GM19239 (cell line): ENCODE measurements at regions not wholly inside any gene's neighbourhood (a gene's known extent, or its start where the extent isn't known, plus 50 kb on each side); places are given as distances from the start of the nearest gene placed in this dataset.

Source experiments
- DNase-seq: peaks from one replicate; pipeline ENCODE4 v3.0.0; 2011; ENCODE audit warnings: low spot score; ENCODE audit not compliant: insufficient read length
- FAIRE-seq: peaks from 2 replicates; lab custom pipeline; 2011; peaks lifted over from hg19 to GRCh38; lab: Jason Lieb, UNC

- DNase-seq (no peak), FAIRE-seq (no peak)
These were observed 108.7 kb upstream of the MPDZ start for GRCh38 chr9:13388157-13388556.

DNA sequence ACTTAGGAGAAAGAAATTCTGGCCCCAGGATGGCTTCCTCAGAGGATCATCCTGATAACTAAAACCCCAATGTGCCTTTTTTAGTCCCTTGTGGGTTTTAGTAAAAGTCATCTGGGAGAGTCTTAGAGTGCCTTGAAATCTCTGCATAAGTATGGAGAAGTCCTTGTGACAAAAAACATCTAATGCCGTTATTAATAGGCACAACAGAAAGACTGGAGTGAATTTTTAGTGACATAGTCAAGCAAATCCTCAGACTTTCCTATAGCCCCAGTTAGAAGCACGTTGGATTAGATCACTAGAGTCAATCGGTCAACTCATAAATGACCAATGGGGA, 108.2 kb upstream of the MPDZ start:
- no peak for DNase-seq
- FAIRE-seq = no peak

DNA sequence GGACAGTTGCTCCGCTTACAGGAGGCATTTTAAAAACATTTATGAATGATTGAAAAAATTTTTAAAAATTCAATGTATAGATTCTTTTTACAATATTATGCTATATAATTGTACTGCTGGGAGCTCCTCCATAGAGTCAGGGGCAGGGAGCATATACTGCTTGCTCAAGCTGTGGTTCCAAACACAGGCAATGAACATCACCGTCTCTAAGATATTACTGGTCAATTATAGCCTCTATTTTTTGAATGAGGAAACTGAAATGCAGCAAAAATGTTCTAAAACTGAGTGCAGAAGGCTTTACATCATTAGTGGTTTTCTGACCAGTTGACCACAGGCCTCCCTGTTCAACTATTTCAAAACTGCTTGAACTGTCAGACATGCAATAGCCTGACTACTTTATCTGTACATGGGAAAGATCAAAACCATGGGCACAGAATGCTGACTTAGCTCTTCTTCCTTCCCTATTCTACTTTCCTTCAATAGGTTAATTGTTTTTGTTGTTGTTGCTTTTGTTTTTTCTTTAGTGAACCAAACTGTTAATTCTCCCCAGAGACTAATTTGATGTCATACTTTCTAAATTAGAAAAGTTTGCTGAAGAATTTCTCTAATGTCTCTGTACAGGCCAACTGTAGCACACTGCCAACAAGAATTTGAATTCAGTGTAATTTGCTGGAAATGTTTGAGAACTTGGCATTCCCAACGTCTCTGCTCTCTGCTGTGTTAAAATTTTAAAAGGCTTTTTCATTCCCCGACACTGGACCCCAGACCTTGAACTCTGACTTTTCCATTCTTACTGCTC, 107.6 kb upstream of the MPDZ start:
- DNase-seq (no peak), FAIRE-seq (no peak)

GRCh38 chr9:13386316-13386715, 106.8 kb upstream of the MPDZ start:
- FAIRE-seq = no peak
- no peak for DNase-seq

GRCh38 chr9:13383855-13384254, 104.4 kb upstream of the MPDZ start:
- no peak for DNase-seq
- no peak for FAIRE-seq

DNA sequence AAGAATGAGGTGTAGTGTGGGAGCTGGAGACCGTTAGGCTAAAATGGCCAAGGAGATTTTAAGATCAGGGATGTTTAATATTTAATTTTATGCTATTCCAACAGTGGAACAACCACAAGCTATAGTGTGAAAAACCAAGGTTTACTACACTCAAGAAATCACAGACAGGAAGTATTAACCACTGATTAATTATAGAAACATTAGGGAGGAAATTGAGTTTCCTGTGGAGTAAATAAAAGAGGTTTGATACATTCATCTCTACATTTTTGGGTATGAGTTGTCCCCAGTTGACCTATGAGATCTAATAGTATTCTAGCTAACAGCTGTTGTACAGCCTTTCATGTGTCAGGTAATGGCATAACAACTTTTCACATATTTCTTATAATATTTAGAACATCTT, 103.7 kb upstream of the MPDZ start:
- DNase-seq (no peak), FAIRE-seq (no peak)

GRCh38 chr9:13382595-13382994, 103.1 kb upstream of the MPDZ start:
- DNase-seq (no peak), FAIRE-seq (no peak)

DNA sequence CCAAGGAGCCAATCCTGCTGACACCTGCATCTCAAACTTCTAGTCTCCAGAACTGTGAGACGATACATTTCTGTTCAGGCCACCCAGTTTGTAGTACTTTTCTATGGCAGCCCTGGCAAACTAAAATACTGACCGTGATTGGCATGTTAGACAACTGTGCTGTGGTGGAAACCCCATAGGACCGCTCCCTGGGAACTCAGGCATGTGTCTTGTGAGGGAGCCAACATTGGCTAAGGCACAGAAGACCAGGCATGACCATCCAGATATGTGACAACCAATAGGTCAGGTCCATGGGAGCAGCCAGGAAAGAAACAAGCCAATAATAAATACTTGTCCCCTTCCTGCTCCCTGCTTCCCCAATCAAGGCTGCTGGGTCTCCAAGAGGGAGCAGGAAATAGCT, 101.4 kb upstream of the MPDZ start:
- FAIRE-seq = no peak
- no peak for DNase-seq

DNA sequence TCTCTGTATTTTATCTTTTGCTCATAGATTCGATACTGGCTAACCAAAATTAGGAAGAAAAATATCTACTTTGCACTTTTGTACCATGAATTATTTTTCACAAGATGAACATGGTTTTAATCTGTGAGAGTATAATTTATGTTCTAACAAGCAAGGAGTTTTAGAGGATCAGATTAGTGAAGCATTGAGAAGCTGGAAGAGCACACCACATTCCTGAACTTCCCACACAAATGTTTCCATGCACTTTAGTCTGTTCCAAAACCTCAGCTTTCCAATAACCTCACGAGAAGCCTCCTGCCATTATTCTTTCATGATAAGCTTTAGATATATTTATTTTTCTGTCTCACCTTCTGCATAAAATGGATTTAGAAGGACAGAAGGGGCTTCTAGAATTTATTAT, 98.7 kb upstream of the MPDZ start:
- no peak for DNase-seq
- no peak for FAIRE-seq

- DNase-seq = no peak
- no peak for FAIRE-seq
These were observed 97.9 kb upstream of the MPDZ start for GRCh38 chr9:13377171-13377925.

GRCh38 chr9:13372510-13372909, 93.0 kb upstream of the MPDZ start:
- FAIRE-seq (no peak), DNase-seq (no peak)

GRCh38 chr9:13369431-13369830, 89.9 kb upstream of the MPDZ start:
- no peak for FAIRE-seq
- no peak for DNase-seq

DNA sequence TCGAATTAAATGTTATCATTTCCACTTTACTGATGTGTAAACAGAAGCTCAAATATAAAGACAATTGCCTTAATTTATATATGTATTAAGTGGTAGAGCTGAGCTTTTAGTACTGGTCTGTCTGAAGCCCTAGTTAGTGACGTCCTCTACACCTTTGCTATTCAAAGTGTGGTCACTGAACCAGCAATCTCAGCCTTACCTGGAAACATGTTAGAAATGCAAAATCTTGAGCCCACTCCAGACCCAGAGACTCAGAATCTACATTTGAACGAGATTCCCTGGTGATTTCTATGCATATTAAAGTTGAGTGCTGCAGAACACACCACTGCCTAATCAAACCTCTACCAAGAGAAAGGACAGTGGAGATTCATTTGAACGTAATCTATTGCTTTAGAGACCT, 88.3 kb upstream of the MPDZ start:
- DNase-seq (no peak), FAIRE-seq (no peak)

DNA sequence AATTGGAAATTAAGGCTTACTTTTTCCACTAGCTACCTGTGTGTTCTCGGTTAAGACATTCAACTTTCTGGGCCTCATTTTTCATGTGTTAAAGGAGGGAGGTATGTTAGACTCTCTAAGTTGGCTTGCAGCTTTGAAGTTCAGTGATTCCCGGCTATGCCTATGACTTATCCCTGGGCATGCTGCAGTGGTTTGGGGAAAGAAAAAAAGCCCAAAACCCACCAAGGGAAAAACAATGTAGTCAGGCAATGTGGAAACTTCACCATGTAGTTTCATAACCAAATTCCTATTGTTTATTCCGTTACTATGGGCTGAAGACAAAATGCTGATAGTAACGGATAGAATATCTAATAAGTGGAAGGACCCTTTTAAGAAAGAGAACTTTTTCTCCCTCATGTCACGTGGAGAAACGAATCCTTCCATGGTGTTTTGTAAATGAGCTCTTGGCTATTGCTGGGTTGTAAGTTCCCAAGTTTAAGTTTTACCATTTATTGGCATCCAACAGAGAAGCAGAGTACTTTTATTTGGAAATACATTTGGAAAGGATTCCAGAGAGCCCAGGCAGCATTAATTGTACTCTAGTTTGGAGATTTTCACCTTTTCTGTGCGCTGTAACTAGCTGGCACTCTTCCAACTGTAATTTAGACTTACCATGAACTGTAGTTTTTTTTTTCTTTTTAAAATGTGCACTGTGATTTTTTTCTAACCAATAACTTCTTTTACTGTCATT, 84.9 kb upstream of the MPDZ start:
- FAIRE-seq (no peak), DNase-seq (no peak)

- DNase-seq = no peak
- FAIRE-seq = no peak
These were observed 81.6 kb upstream of the MPDZ start for GRCh38 chr9:13361076-13361475.

DNA sequence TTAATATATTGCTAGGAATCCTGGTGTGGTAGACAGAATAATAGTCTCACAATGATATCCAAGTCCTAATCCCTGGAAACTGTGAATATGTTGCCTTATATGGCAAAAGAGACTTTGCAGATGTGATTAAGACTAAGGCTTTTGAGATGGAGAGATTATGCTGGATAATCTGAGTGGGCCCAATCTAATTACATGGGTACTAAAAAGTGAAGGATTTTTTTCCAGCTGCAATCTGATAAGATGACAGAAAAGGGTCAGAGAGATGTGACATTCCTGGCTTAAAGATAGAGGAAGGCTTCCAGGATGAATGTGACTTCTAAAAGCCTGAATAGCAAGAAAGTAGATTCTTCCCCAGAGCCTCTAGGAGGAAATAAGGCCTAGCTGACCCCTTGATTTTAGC, 80.7 kb upstream of the MPDZ start:
- DNase-seq (no peak), FAIRE-seq (no peak)

GRCh38 chr9:13358128-13358527, 78.6 kb upstream of the MPDZ start:
- DNase-seq (no peak), FAIRE-seq (no peak)

DNA sequence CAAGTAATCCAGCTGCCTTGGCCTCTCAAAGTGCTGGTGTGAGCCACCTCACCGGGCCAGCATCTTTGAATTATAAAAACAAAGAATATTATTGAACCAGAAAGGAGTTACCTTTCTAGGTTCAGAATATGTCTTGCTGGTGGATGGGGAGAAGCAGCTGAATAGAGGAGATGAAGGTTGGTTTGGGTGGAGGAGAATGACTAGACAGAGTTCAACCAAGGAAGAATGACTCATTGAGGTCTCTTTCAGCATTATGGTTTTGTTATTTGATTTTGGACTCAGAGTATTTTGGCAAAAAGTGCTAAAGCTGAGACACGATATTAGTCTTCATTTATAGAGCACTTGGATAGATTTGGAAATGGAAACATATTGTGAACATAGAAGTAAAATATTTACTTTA, 75.2 kb upstream of the MPDZ start:
- DNase-seq (no peak), FAIRE-seq (no peak)

- no peak for DNase-seq
These were observed 73.0 kb upstream of the MPDZ start for GRCh38 chr9:13352451-13352979.

DNA sequence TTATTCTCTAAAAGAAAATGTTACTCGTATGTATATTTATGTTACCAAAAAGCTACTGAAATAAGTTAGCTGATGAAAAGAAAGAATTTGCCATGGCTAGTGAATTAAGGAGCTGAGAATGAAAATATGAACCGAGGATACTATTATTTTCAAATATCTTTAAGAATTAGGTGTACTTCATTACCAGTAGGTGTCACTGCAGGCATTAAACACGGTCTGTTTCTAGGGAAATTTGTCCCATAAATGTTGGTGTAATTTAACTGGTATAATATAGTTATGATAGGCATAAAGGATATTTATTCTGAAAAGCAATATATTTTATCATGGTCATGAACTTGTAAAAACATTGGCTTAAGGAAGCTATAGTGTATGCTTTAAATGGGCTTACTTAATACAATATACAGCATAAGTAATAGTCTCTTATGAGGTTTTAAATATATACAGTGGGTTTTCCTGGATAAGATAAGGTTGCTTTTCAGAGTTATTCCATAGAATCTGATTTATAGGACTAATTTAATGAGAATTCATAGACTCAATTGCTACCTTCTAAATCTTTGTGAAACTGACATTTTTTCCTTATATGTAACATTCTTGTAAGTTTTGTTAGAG, 72.4 kb upstream of the MPDZ start:
- DNase-seq (no peak), FAIRE-seq (no peak)

More at GRCh38 chr9:13352451-13352979, 73.0 kb upstream of the MPDZ start:
- FAIRE-seq = peak; percentile 56

DNA sequence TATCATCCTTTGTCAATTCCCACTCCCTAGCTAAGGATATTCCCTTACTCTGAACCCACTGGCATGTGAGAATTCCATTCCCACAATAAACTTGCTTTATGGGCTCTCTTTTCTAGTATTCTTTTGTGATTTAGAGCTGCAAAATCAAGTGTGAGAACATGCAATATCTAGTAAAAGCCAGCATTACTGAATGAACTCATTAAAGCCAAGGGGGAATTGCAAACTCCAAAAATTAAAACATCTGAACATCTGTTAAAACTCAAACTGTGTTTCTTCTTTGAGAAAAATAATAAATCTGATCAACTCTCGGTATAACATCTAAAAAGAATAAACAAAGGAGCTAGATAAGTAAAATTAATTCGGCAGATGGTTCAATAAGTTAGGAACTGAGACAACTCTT, 53.1 kb upstream of the MPDZ start:
- no peak for DNase-seq
- no peak for FAIRE-seq
